Gastrocnemius medialis (tissue), 4 donors: ENCODE measurements at regions not wholly inside any gene's neighbourhood (a gene's known extent, or its start where the extent isn't known, plus 50 kb on each side); places are given as distances from the start of the nearest gene placed in this dataset.

ENCODE experiments used
- ATAC-seq, 2 donors: fragments of 150-250 bp; one replicate each; pipeline ENCODE4 v1.9.1; 2016
- DNase-seq, 2 donors: peaks; one replicate each; pipeline ENCODE4 v3.0.0-alpha.2; 2019
- H3K27ac ChIP-seq, 4 donors: fragments of 200-600 bp; sonication (generic); 1 replicate in 1 of 4; 2 replicates in 3 of 4; pipeline ENCODE4 v1.5.1; 2016 to 2018; ENCODE audit warnings: mild to moderate bottlenecking in 2 of 4, moderate library complexity in 1 of 4
- H3K27me3 ChIP-seq, 3 donors: fragments of 200-600 bp; sonication (generic) in 2 of 3; 1 replicate in 1 of 3; 2 replicates in 2 of 3; pipeline versions ENCODE4 v1.5.1 to v1.6.0; 2016 to 2019; ENCODE audit warnings: mild to moderate bottlenecking in 1 of 3, moderate library complexity in 1 of 3
- H3K36me3 ChIP-seq, 2 donors: fragments of 200-600 bp; sonication (generic) in 1 of 2; one replicate each; pipeline ENCODE4 v1.5.1; 2017 to 2018
- H3K4me1 ChIP-seq, 2 donors: fragments of 200-600 bp; sonication (generic) in 1 of 2; one replicate each; pipeline ENCODE4 v1.5.1; 2016 to 2017; ENCODE audit warnings: mild to moderate bottlenecking in 2 of 2
- H3K4me3 ChIP-seq, 4 donors: fragments of 200-600 bp; sonication (generic) in 3 of 4; 1 replicate in 1 of 4; 2 replicates in 3 of 4; pipeline ENCODE4 v1.5.1; 2016 to 2019; ENCODE audit warnings: mild to moderate bottlenecking in 2 of 4
- H3K9me3 ChIP-seq, 3 donors: fragments of 200-600 bp; sonication (generic) in 2 of 3; 1 replicate in 1 of 3; 2 replicates in 2 of 3; pipeline ENCODE4 v1.5.1; 2016 to 2019
- POLR2A ChIP-seq, 2 donors: fragments of 450-650 bp; IDR thresholded peaks; one replicate each; pipeline ENCODE4 v1.6.1; 2017; ENCODE audit warnings: antibody characterized with exemption in 2 of 2, mild to moderate bottlenecking in 2 of 2, moderate library complexity in 2 of 2
- in situ Hi-C, 4 donors: fragments of 200-750 bp; cut with MboI; loops; one replicate each; pipeline versions ENCODE4 v1.15.0 to v1.8.0; 2017; ENCODE audit warnings: low sequenced_read_pairs in 4 of 4
- intact Hi-C: fragments of 100-400 bp; cut with DNase I; formaldehyde crosslinking; loops from one replicate; pipeline ENCODE4 v1.15.1; 2023; ENCODE audit warnings: low total_unique reads
- TF ChIP-seq, protein P1 (sequence below), 5 experiments: fragments of 450-650 bp in 3 of 5; fragments of 200-600 bp in 2 of 5; sonication (generic) in 2 of 5; IDR thresholded peaks in 4 of 5; conservative IDR thresholded peaks in 1 of 5; 1 replicate in 4 of 5; 2 replicates in 1 of 5; pipeline ENCODE4 v1.5.1; 2016 to 2019; ENCODE audit warnings: antibody characterized with exemption in 5 of 5, mild to moderate bottlenecking in 3 of 5, moderate library complexity in 3 of 5

DNA sequence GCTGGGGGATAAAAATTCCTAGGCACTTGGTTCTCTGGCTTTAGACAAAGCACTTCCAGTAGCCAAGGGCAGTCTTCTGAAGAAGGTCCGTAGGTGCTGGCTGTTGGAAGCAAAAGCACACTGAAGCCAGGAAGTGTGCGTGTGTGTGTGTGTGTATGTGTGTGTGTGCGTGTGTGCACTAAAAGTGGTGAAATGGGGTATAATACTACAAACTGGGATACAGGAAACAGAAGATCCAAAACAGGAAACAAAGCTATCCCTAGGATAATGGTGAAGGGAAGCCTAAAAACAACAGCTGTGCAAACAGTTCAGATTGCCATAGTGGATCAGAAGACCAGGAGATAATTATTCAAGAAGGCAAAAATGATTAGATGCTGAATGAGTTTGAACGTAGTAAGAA, 103.4 kb downstream of the IL20RB start:
- no peaks in the 10 kb centered on the region for H3K9me3 ChIP-seq
- TF ChIP-seq, protein P1, sequence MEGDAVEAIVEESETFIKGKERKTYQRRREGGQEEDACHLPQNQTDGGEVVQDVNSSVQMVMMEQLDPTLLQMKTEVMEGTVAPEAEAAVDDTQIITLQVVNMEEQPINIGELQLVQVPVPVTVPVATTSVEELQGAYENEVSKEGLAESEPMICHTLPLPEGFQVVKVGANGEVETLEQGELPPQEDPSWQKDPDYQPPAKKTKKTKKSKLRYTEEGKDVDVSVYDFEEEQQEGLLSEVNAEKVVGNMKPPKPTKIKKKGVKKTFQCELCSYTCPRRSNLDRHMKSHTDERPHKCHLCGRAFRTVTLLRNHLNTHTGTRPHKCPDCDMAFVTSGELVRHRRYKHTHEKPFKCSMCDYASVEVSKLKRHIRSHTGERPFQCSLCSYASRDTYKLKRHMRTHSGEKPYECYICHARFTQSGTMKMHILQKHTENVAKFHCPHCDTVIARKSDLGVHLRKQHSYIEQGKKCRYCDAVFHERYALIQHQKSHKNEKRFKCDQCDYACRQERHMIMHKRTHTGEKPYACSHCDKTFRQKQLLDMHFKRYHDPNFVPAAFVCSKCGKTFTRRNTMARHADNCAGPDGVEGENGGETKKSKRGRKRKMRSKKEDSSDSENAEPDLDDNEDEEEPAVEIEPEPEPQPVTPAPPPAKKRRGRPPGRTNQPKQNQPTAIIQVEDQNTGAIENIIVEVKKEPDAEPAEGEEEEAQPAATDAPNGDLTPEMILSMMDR (IDR thresholded peaks at IDR 0.05 in 4 of 5, conservative IDR thresholded peaks at IDR 0.05 in 1 of 5), result no peak
- no peak for TF ChIP-seq POLR2A (IDR thresholded peaks at IDR 0.05)
- intact Hi-C loops (no loop called here), in situ Hi-C loops (no loop called here)
- H3K27ac ChIP-seq, result no peak overlapping the region
- DNase-seq, result no peak
- H3K36me3 ChIP-seq, result no peaks in the 10 kb centered on the region
- no peaks in the 10 kb centered on the region for H3K4me1 ChIP-seq
- no peaks in the 10 kb centered on the region for H3K27me3 ChIP-seq
- no peak overlapping the region for H3K4me3 ChIP-seq
- no peak for ATAC-seq

DNA sequence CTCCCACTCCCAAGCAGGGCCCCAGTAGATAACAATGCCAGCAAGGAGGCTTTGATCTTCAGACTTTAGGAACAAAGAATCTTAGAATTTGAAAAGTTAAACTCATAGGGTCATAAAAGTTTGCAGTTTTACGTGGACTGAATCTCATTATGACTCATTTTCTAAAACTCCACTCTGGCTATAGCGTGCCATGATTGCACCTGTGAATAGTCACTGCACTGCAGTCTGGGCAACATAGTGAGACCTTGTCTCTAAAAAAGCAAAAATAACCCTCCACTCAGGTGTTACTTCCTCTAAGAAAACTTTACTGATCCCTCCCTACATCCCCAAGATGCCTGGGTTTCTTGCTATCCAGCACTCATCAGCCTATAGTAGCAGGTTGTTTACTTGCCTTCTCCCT, 104.5 kb downstream of the IL20RB start:
- ATAC-seq (no peak), DNase-seq (no peak)
- in situ Hi-C loops, result no loop called here
- no peak for TF ChIP-seq POLR2A (IDR thresholded peaks at IDR 0.05)
- TF ChIP-seq, protein P1 (IDR thresholded peaks at IDR 0.05 in 4 of 5, conservative IDR thresholded peaks at IDR 0.05 in 1 of 5), result no peak
- H3K4me1 ChIP-seq, result no peaks in the 10 kb centered on the region
- no peak overlapping the region for H3K4me3 ChIP-seq
- H3K9me3 ChIP-seq, result no peaks in the 10 kb centered on the region
- no peaks in the 10 kb centered on the region for H3K36me3 ChIP-seq
- no peaks in the 10 kb centered on the region for H3K27me3 ChIP-seq
- intact Hi-C loops, result no loop called here
- H3K27ac ChIP-seq, result no peak overlapping the region

DNA sequence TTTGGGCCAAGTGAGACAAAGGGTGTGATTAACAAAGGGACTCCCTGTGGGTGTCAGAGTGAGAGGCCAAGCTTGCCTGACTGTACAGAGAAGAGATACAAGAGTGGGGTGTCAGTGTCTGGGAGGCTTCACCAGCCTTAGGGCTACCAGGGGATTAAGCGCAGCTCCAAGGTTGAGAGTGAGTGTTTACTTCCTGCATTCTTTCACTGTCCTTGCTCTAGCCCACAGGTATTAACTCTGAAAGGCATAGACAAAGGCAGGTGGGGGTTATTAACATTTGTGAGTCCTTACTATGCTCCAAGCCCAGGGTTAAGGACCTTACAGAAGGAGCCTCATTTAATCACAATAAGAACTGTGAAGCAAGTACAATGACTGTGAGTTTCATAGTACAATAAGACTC, 107.6 kb downstream of the IL20RB start:
- in situ Hi-C loops, result no loop called here
- ATAC-seq (no peak), DNase-seq (no peak)
- no peaks in the 10 kb centered on the region for H3K9me3 ChIP-seq
- H3K27me3 ChIP-seq, result no peaks in the 10 kb centered on the region
- TF ChIP-seq, protein P1 (IDR thresholded peaks at IDR 0.05 in 4 of 5, conservative IDR thresholded peaks at IDR 0.05 in 1 of 5), result no peak
- TF ChIP-seq POLR2A (IDR thresholded peaks at IDR 0.05), result no peak
- intact Hi-C loops, result no loop called here
- H3K4me3 ChIP-seq, result no peak overlapping the region
- H3K27ac ChIP-seq, result no peak overlapping the region
- H3K36me3 ChIP-seq, result no peaks in the 10 kb centered on the region
- no peaks in the 10 kb centered on the region for H3K4me1 ChIP-seq

DNA sequence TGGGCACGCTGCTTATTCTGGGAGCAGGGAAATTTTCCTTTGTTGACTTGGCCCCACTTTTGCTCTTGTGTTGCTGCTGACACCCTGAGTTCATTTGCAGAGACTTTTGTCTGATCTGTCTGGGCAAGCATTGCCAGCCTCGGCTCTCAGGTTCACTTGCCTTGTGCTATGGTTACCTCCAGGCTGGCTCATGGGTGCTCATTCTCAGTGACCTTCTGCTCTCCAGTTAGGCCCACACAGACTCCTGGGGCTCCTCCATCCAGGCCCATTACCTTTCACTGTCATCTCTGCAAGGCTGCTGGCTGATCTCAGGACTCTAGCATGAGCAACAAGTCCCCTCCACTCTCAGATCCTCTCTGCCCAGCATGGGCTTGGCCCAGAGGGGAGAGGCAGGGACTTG, 108.3 kb downstream of the IL20RB start:
- in situ Hi-C loops (no loop called here), intact Hi-C loops (no loop called here)
- ATAC-seq, result no peak
- no peaks in the 10 kb centered on the region for H3K4me1 ChIP-seq
- H3K9me3 ChIP-seq, result no peaks in the 10 kb centered on the region
- TF ChIP-seq, protein P1 (IDR thresholded peaks at IDR 0.05 in 4 of 5, conservative IDR thresholded peaks at IDR 0.05 in 1 of 5), result no peak
- TF ChIP-seq POLR2A (IDR thresholded peaks at IDR 0.05), result no peak
- H3K4me3 ChIP-seq, result no peak overlapping the region
- no peak overlapping the region for H3K27ac ChIP-seq
- H3K27me3 ChIP-seq, result no peaks in the 10 kb centered on the region
- no peaks in the 10 kb centered on the region for H3K36me3 ChIP-seq
- no peak for DNase-seq

DNA sequence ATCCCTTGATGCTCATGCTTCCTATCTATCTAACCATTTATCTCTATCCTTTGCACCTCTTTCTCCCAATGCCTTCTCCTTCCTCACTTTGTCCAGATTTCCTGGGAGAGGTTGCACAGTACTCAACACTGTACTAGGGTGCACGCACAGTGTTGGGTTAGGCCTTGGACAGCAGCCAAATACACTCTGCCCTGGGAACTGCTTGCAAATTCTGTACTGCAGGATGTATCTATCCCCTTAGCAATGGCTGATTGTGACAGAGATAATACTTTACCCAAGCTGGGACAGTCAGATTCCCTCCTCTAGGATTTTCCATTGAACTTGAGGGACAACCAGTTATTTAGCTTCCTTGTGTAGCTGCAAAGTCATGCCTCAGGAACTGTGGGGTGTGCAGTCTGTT, 113.3 kb downstream of the IL20RB start:
- intact Hi-C loops (no loop called here), in situ Hi-C loops (no loop called here)
- no peak overlapping the region for H3K27ac ChIP-seq
- DNase-seq, result no peak
- H3K4me3 ChIP-seq, result no peak overlapping the region
- H3K9me3 ChIP-seq, result no peaks in the 10 kb centered on the region
- no peaks in the 10 kb centered on the region for H3K36me3 ChIP-seq
- TF ChIP-seq, protein P1 (IDR thresholded peaks at IDR 0.05 in 4 of 5, conservative IDR thresholded peaks at IDR 0.05 in 1 of 5), result no peak
- TF ChIP-seq POLR2A (IDR thresholded peaks at IDR 0.05), result no peak
- no peak for ATAC-seq
- no peaks in the 10 kb centered on the region for H3K27me3 ChIP-seq
- H3K4me1 ChIP-seq, result no peaks in the 10 kb centered on the region
